Activated CD8-positive, alpha-beta T cell treated with anti-CD3 and anti-CD28 coated beads for 36 hours (primary cell): ENCODE measurements at regions not wholly inside any gene's neighbourhood (a gene's known extent, or its start where the extent isn't known, plus 50 kb on each side); places are given as distances from the start of the nearest gene placed in this dataset.

Source experiments
- ATAC-seq: fragments of 200-7000 bp; cut with Tn5 transposase; one replicate; pipeline ENCODE4 v1.10.0; 2021; ENCODE audit warnings: mild to moderate bottlenecking, moderate library complexity
- CTCF ChIA-PET: fragments of 350-600 bp; sonication (Branson Sonifier 250); formaldehyde crosslinking; loops from one replicate; lab custom pipeline; 2021; ENCODE audit warnings: antibody characterized with exemption; lab: Charles Lee
- POLR2A ChIA-PET: fragments of 350-600 bp; sonication (Branson Sonifier 250); formaldehyde crosslinking; loops from one replicate; lab custom pipeline; 2021; ENCODE audit warnings: antibody characterized with exemption; lab: Charles Lee
- DNase-seq: peaks from one replicate; pipeline ENCODE4 v3.0.0-alpha.2; 2020
- H3K27ac Mint-ChIP-seq: one replicate; pipeline ENCODE4 v1.8.0; 2021; ENCODE audit warnings: mild to moderate bottlenecking, mixed read lengths
- H3K27me3 Mint-ChIP-seq: one replicate; pipeline ENCODE4 v1.8.0; 2021; ENCODE audit warnings: mixed read lengths
- H3K36me3 Mint-ChIP-seq: one replicate; pipeline ENCODE4 v1.8.0; 2021; ENCODE audit warnings: low read depth, mixed read lengths
- H3K4me1 Mint-ChIP-seq: one replicate; pipeline ENCODE4 v1.8.0; 2021; ENCODE audit warnings: low read depth, mixed read lengths
- H3K4me3 Mint-ChIP-seq: one replicate; pipeline ENCODE4 v1.8.0; 2021; ENCODE audit warnings: mild to moderate bottlenecking, moderate library complexity, mixed read lengths
- H3K9me3 Mint-ChIP-seq: one replicate; pipeline ENCODE4 v1.8.0; 2021; ENCODE audit warnings: mixed read lengths
- intact Hi-C: fragments of 100-400 bp; cut with micrococcal nuclease; formaldehyde crosslinking; loops from one replicate; pipeline ENCODE4 v1.10.0; 2022
- TF ChIP-seq, protein P1 (sequence below): fragments of 200-600 bp; IDR thresholded peaks from one replicate; pipeline ENCODE4 v1.8.0; 2022; ENCODE audit warnings: antibody characterized with exemption, mild to moderate bottlenecking

GRCh38 chr6:155894758-155895157 lies 439.1 kb upstream of the NOX3 start:
- TF ChIP-seq, protein P1, sequence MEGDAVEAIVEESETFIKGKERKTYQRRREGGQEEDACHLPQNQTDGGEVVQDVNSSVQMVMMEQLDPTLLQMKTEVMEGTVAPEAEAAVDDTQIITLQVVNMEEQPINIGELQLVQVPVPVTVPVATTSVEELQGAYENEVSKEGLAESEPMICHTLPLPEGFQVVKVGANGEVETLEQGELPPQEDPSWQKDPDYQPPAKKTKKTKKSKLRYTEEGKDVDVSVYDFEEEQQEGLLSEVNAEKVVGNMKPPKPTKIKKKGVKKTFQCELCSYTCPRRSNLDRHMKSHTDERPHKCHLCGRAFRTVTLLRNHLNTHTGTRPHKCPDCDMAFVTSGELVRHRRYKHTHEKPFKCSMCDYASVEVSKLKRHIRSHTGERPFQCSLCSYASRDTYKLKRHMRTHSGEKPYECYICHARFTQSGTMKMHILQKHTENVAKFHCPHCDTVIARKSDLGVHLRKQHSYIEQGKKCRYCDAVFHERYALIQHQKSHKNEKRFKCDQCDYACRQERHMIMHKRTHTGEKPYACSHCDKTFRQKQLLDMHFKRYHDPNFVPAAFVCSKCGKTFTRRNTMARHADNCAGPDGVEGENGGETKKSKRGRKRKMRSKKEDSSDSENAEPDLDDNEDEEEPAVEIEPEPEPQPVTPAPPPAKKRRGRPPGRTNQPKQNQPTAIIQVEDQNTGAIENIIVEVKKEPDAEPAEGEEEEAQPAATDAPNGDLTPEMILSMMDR = no peak
- no peaks in the 10 kb centered on the region for H3K27me3 Mint-ChIP-seq
- intact Hi-C loops = no loop called here
- no peak overlapping the region for H3K27ac Mint-ChIP-seq
- no peaks in the 10 kb centered on the region for H3K36me3 Mint-ChIP-seq
- ATAC-seq (no peak), DNase-seq (no peak)
- POLR2A ChIA-PET = no interaction called here
- H3K4me3 Mint-ChIP-seq = no peak overlapping the region
- no peaks in the 10 kb centered on the region for H3K9me3 Mint-ChIP-seq
- CTCF ChIA-PET = no interaction called here
- H3K4me1 Mint-ChIP-seq = no peaks in the 10 kb centered on the region

- POLR2A ChIA-PET = no interaction called here
- no peaks in the 10 kb centered on the region for H3K36me3 Mint-ChIP-seq
Measured at GRCh38 chr6:155894262-155894661, 438.6 kb upstream of the NOX3 start.

DNA sequence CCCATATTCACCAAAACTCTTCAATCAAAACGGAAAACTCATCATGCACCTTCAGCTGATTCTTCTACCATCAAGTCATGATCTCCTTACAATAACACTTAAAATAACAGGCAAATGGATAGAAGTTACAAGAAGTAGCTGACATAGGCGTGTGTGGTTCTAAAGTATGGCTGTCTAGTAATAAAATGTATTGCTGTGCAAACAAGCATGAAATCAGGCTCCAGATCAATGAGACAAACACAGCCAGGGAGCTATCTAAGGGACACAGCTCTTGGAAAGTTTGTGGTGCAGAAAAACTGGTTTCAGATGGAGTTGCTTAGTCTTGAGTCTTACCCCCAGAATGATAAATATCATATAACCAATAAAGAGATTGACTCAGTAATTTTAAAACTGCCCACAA lies 434.8 kb upstream of the NOX3 start:
- Mint-ChIP-seq H3K27ac (no peak overlapping the region), H3K4me1 (no peaks in the 10 kb centered on the region), H3K27me3 (no peaks in the 10 kb centered on the region), H3K4me3 (no peak overlapping the region), H3K36me3 (no peaks in the 10 kb centered on the region), H3K9me3 (no peaks in the 10 kb centered on the region)
- TF ChIP-seq, protein P1 = no peak
- CTCF ChIA-PET = interaction anchor here (0.7 kb wide), 1 partner anchor 13 kb away, joined by 3 read pairs; no protein-coding TSS in a partner anchor
- POLR2A ChIA-PET = no interaction called here
- intact Hi-C loops = no loop called here
- DNase-seq = no peak
- ATAC-seq = no peak

More at GRCh38 chr6:155894262-155894661, 438.6 kb upstream of the NOX3 start:
- ATAC-seq (no peak), DNase-seq (no peak)
- no peaks in the 10 kb centered on the region for H3K9me3 Mint-ChIP-seq
- intact Hi-C loops = no loop called here
- H3K4me3 Mint-ChIP-seq = no peak overlapping the region
- CTCF ChIA-PET = no interaction called here
- H3K27me3 Mint-ChIP-seq = no peaks in the 10 kb centered on the region
- no peaks in the 10 kb centered on the region for H3K4me1 Mint-ChIP-seq
- TF ChIP-seq, protein P1 = no peak
- H3K27ac Mint-ChIP-seq = no peak overlapping the region

DNA sequence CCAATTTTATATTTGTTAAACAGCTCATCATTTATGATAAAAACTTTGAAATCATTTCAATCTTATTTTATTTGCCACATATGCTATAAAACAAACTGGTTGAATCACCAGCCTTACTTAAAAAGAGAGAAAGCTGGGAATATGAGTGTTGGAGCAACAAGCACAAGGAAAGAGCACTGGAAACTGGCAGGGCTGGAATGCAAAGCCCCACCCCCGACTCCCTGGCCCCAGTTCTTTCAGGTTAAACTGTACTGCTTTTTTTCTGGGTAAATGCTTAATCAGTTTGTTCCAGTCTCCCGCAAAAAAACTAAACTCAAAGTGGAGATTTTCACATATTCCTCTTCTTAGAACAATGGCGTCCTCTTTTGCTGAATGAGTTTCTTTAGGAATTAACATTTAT lies 433.8 kb upstream of the NOX3 start:
- H3K4me1 Mint-ChIP-seq = no peaks in the 10 kb centered on the region
- no peaks in the 10 kb centered on the region for H3K27me3 Mint-ChIP-seq
- no peak overlapping the region for H3K27ac Mint-ChIP-seq
- ChIA-PET POLR2A (no interaction called here), CTCF (no interaction called here)
- TF ChIP-seq, protein P1 = no peak
- no peaks in the 10 kb centered on the region for H3K9me3 Mint-ChIP-seq
- intact Hi-C loops = no loop called here
- DNase-seq (no peak), ATAC-seq (no peak)
- H3K4me3 Mint-ChIP-seq = no peak overlapping the region
- no peaks in the 10 kb centered on the region for H3K36me3 Mint-ChIP-seq

DNA sequence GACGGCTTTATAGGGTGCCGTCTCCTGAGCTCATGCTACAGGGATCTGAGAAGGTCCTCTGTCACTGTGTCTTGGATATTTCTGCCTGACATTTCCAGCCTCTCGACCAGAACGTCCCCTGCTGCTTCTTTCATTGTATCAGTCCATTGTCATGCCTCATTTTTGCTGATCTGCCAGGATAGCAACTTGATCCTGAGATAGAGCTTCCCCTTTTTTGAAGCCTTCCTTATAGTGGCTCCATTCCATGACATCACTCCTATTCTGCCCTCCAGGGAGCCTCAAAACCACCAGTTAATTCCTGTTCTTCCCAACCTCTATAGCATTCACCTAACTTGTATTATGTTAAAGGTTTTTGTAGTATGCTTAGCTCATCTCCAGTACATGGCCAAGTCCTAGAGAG lies 431.8 kb upstream of the NOX3 start:
- Mint-ChIP-seq H3K9me3 (no peaks in the 10 kb centered on the region), H3K27me3 (no peaks in the 10 kb centered on the region), H3K4me1 (peaks cover 8% of the 10 kb centered on the region), H3K27ac (no peak overlapping the region), H3K36me3 (no peaks in the 10 kb centered on the region), H3K4me3 (no peak overlapping the region)
- CTCF ChIA-PET = no interaction called here
- TF ChIP-seq, protein P1 = no peak
- POLR2A ChIA-PET = no interaction called here
- no peak for ATAC-seq
- no peak for DNase-seq
- intact Hi-C loops = no loop called here
